GM20000 (cell line): ENCODE measurements at regions not wholly inside any gene's neighbourhood (a gene's known extent, or its start where the extent isn't known, plus 50 kb on each side); places are given as distances from the start of the nearest gene placed in this dataset.

ENCODE experiments used
- DNase-seq: peaks from one replicate; pipeline ENCODE4 v3.0.0; 2012; ENCODE audit warnings: low spot score
- TF ChIP-seq, protein P1 (sequence below): IDR thresholded peaks from 2 replicates; pipeline ENCODE4 v1.5.1; 2012; ENCODE audit warnings: mild to moderate bottlenecking, control low read depth; ENCODE audit errors: extremely low read depth, missing control alignments

DNA sequence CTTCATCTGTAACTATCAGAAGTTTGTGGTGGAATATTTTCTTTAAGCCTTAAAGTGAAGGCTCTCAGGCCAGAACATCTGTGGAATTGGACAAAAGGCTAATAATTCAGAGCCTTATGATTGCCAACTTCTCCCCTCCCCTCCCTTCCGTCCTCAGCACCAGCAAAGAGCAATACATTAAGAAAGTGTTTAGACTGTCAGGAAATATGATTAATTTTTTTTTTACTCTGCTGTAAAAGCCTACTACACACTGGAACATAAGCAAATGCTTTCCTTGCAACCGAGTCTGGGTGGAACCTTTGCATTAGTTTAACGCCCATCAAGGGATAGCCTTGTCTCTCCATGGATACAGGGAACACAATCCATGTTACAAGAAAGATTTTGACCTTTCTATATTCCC is 110.3 kb upstream of the TARS1 start:
- DNase-seq: no peak
- TF ChIP-seq, protein P1, sequence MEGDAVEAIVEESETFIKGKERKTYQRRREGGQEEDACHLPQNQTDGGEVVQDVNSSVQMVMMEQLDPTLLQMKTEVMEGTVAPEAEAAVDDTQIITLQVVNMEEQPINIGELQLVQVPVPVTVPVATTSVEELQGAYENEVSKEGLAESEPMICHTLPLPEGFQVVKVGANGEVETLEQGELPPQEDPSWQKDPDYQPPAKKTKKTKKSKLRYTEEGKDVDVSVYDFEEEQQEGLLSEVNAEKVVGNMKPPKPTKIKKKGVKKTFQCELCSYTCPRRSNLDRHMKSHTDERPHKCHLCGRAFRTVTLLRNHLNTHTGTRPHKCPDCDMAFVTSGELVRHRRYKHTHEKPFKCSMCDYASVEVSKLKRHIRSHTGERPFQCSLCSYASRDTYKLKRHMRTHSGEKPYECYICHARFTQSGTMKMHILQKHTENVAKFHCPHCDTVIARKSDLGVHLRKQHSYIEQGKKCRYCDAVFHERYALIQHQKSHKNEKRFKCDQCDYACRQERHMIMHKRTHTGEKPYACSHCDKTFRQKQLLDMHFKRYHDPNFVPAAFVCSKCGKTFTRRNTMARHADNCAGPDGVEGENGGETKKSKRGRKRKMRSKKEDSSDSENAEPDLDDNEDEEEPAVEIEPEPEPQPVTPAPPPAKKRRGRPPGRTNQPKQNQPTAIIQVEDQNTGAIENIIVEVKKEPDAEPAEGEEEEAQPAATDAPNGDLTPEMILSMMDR: no peak

DNA sequence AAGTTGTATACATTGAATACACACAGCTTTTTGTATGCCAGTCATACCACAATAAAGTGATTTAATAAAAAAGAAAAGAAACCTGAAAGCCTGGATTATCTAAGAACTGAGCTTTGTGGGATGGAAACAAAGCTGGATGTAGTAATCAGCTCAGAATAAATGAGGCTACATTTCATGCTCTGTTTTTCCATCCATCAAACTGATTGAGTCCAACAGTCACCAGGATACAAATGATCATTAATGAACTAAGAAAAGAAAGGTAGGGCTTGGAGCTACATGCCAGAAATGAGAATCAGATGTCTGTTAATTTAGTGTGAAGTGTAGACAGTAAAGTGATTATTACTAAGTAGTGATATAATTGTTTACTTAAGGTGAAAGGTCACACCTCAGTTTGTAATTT is 109.8 kb upstream of the TARS1 start:
- TF ChIP-seq, protein P1: no peak
- DNase-seq: no peak

DNA sequence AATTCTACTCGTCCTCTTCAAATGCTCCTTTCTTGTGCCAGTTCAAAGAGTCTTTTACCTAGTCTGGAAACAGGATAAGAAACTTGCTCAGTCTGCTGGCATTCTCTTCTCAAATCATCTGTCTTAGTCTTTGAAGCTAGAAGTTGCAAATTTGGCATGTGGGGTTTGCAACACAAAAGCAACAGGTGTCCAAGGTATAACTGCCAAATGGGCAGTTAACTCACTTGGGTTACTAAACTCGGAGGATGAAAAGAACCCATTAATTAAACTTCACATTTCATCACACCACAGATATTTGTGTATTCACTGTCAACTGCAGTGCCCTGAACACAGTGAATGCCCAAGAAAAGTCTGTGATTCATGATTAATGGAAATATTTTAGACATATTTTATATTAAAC is 108.0 kb upstream of the TARS1 start:
- TF ChIP-seq, protein P1: no peak
- DNase-seq: no peak

DNA sequence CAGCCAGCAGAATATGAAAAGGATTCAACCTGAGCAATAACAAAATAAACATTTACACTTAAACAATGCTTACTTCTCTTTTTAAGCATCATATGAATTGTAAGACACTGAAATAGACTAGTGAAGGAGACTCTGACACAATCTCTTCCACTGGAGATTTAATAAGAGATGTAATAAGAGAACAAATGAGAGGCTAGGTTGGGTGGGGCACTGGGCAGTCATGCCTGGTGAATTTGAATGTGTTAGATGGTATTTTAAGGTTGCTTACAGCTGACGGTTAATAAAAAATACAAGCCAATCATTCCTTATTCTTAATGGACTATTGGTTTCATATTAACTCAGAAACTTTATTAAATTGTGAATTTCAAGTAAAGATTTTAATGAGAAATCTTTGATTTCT is 105.9 kb upstream of the TARS1 start:
- TF ChIP-seq, protein P1: no peak
- no peak for DNase-seq

DNA sequence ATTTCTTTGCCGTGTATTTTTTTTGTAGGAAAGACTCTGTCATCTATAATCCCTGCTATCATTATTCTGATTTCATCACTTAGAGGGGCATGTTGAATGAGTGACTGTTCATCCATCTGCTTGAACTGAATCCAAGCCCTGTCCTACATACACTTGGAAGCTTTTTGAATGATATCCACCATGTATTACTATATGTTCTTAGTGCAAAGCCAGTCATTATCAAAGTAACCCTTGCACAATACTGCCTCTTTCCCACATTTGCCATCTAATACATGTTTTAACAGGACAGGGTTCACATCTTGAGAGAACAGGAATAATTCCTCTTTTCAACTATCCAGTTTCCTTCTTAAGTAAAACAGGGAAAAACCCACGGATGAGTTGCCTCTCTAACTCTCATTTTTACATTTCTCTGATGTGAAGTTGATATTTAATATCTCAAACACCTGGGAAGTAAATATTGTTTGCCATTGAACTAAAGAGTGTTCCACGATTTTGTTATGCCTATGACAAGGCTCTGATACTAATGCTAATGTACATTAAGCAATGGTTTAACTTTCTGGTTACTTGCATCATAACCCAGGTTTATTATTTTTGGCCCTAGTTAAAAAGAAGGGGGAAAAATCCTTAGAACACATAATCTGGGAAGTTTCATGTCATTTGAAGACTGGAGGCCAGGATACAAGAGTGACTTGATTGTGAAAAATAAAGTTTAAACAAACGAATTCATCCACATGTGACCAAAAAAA is 103.7 kb upstream of the TARS1 start:
- no peak for DNase-seq
- TF ChIP-seq, protein P1: no peak

DNA sequence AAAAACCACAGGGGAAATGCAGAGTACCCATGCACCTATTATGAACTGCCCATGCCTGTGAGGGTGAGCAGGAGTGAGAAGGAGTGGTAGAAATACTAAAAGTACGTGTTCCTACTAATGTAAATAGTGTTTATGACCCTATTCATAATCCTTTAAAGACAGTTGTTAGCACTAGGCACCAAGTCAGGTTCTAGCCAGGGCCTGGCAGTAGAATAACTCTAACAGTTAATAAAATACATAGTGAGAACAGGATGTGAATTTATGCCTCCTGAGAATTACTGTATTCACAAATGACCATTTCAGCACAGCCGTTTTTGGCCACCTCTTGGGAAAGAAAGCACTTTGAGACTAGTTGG is 103.2 kb upstream of the TARS1 start:
- DNase-seq: no peak
- TF ChIP-seq, protein P1: no peak

DNA sequence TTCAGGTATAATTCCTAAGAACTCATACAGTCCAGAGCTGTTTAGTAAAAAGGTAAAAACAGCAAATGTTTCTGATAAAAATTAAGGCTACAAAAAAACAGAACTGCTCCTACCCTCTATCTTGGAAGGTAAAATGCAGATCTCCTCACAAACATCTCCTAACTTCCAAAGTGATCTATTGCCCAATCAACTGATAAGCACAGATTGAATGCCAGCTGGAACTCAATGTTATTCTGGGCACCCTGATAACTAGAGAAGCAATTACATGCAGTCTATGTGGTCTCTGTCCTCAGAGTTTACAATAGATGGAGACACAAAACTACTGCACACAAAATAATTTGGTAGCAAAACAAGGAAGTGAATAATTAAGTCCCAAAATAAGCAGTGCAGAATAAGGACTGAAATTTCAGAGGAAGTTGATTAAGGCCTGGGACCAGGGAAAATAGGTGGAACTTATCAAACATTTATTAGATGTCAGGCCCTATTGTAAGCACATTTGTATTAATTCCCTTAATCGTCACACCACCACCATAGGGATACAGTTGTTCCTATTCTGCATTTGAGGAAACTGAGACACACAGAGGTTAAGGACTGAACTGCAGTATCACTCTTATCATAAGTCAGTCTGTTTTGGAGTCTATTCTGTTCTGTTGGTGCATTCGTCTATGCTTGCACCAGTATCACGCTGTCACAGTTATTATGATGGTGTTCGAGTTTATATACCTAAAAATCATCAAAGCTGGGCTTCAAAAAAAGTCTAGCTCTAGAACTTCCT is 102.2 kb upstream of the TARS1 start:
- no peak for DNase-seq
- TF ChIP-seq, protein P1: no peak
